HG03432 (cell line): ENCODE measurements at regions not wholly inside any gene's neighbourhood (a gene's known extent, or its start where the extent isn't known, plus 50 kb on each side); places are given as distances from the start of the nearest gene placed in this dataset.

Source experiments
- ATAC-seq: cut with Tn5 transposase; IDR thresholded peaks from one replicate; pipeline ENCODE4 v1.9.1; 2021; ENCODE audit warnings: mild to moderate bottlenecking, moderate library complexity; ENCODE audit not compliant: unreplicated experiment

GRCh38 chr6:56348578-56348977 is 101.2 kb upstream of the COL21A1 start:
- ATAC-seq: no peak

DNA sequence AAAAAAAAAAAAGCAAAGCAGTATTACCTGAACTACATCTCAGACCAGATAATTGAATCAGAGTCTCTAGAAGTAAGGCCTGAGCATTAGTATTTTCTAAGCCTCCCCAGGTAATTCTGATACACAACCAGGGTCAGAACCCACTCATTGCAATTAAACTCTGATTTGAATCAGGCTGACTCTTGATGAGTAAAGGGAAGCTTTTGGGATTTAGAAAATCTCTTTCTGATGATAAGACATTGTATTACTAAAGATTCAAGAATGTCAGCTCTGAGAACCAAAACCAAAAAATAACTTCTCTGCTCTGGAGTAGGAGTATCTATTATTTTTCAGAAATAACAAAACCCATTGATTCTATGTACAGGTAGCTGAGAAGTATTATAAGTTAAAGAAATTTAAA is 100.1 kb upstream of the COL21A1 start:
- ATAC-seq: no peak

DNA sequence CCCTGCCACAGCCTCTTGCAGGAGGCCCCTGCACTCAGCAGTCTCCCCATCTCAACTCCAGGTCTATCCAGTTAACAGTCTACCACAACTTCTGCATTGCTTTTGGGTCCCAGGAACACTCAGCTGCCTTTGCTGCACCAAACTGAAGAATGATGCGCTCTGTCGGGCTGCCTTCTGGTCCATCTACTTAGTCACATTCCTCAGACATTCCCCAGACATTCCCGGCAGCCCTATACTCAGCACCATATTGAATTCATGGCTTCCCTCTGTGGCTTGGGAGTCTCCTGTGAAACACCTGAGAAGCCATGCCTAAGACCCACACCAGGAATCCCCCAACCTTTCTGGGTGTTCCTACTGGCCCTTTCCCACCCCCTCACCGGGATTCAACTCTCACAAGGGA is 99.6 kb upstream of the COL21A1 start:
- no peak for ATAC-seq

DNA sequence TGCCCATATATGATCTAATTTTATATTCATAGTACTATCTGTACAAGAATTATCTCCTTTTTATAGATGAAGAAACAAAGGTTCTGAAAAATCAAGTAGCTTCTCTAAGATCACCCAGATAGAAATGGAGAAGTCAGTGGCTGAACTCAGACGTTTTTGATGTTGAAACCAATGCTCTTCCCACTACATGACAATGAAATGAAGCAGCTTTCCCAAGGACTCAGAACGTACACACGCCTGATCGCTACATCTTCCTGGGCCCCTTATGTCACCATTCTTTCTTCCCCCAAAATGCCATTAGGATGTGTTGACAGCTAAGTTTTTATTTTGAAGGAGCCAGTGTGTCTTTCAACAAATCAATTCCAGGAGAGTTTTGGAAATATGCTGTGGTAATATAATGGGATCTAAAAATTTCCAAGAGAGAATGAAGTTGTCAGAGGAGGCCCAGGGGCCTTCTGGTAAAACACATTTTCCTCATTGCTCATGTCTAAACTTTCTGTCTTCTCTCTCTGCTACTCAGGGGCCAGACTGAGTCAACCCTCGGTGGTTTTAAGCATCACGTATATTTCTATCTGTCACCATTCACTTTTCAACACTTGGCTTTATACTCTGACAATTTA is 98.1 kb upstream of the COL21A1 start:
- no peak for ATAC-seq

DNA sequence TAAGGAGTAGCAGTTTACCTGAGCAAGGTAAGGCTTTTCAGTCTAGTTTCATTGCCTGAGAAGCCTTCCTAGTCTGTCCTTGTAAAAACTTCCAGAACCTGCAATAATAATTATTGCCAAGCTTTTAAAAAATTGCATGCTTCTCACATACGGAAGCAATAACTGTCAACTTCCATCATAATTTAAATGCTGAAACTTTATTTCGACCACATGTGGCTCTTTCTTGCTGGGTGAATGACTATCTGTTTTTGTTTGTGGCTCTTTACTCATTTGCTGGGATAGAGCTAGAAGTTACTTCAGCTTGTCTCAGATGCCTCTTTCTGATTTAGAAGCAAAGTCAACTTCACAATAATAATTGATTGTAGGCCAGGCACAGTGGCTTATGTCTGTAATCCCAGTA is 95.9 kb upstream of the COL21A1 start:
- no peak for ATAC-seq

DNA sequence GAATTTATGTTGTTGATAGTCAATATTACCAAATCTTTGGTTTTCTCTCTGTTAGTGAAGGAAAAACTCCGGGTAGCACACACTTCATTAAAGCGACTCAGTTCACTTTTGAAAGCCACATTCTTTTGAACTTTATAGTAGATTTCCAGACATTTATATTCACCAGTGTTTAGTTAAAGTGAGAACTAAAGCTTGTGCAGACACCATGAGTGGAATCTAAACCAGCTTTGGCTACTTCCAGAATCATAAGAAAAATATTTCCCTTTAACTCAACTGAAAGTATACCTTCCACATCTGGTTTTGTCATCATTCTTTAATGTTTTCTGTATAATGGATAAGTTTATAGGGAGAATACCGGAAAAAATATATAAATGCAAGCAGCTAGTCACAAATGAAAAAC is 92.1 kb upstream of the COL21A1 start:
- no peak for ATAC-seq

DNA sequence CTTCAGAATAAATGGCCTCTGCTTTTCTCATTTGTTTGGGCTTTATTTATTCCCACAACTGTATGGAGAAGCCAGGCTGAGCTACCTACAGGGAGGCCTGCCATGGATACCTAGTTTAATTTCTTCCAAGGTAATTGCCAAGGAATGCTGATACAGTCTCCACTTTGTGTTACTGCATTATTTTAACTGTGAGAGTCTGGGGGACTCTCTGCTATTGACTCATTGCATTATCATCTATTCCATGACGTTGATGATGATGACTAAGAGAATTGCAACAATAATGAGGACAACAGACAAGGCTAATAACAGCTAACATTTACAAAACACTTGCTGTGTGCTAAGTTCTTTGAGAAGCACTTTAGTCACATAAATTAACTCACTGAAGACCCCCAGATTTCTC is 88.3 kb upstream of the COL21A1 start:
- no peak for ATAC-seq

DNA sequence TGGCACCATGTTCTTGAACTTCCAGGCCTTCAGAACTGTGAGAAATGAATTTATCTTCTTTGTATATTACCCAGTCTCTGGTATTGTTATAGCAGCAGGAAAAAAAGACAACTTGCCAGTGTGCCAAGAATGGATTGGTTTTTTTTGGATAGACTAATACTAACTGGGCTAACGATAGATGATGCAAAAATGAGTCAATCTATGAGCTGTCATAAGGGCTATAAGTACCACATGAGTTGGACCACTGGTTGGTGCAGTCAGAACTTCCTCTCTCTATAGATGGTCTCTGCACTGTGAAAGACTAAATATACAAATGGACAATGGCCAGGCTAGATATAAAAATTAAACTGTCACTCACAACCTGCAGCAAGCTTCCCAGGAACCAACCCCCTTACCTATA is 87.6 kb upstream of the COL21A1 start:
- no peak for ATAC-seq

DNA sequence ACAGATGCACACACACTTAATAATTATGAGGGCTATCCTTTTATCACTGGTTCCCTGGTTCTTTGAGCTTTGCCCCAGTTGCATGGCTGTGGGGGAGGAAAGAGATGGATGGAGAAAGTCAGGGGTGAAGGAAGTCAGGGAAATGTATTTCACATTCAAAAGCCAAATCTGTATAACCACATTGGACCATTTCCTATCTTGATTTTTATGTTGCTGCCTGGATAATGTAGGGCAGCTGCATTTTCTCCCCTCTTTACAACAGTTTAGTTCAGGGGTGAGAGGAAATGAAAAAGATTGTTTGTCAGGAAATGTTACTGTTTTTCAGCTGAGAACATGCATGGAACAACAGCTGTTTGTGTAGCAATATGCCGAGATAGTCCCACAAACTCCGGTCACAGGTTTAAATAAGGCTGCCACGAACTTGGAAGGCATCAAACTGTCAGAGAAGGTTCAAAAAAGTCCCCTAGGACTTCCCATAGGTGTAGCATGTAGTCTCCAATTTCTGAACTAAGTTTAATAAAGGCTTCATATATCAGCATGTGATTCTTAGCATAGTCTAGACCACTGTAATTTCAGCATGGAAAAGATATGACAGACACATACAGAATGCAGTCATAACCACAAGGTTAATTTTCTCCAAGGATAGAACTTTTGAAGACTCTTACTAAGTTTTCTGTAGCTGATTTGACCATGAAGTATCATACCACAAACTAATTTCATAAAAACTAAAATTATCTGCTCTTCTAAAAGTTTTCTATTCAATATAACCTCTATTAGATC is 82.1 kb upstream of the COL21A1 start:
- peak; percentile 44 for ATAC-seq

DNA sequence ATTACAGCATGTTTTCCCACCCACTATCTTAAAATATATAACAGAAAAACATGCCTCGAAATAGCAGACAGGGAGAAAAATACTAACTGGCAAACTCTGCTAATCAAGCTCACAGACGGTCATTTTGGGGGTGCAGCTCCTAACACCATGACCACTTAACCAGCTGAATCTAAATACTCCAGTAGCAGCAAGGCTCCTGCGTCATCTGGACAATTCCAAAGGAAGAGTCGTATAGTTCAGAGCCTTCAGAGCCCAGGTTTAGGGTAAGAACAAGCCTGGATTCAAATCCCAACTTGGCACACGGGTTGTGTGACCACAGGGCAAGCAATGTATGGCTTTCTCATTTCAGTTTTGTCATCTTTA is 81.3 kb upstream of the COL21A1 start:
- ATAC-seq: no peak

GRCh38 chr6:56327946-56328727 is 80.8 kb upstream of the COL21A1 start:
- ATAC-seq: no peak

GRCh38 chr6:56324396-56324795 is 77.0 kb upstream of the COL21A1 start:
- no peak for ATAC-seq

GRCh38 chr6:56318851-56319250 is 71.5 kb upstream of the COL21A1 start:
- no peak for ATAC-seq

DNA sequence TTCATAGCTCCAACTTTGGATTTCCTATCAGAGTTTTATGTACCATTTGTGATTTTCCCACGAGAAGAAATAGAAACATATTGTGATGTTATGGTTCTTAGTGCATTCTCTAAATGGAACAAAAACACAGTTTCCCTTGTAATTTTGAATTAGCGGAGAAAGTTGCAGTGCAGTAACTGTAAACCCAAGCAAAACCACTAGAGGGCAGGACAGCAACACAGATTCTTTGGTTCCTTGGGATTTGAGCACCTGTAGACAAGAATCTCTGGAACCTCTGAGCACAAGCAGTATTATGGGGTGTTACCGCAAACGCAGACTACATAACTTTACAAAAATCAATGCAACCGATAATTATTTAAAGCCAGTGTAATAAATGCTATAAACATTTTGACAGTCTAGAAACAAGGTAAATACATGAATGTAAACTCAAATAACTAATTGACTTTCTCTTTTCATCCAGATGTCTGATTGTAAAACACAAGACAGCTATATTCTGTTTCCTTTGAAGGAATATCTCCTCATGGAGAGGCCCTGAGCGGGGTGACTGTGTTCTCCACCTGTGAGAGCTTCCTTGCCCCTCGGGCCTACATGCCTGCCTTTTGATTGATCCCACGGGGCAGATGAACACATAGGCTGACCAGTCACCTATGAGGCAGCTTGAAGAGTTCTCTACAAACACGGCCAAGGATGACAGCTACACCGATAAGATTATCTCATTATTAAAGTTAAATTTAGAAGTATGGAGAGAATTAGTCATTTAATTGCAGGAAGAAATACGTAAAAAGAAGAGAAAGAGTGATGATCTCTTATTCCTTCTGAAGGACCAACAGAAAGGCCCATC is 67.5 kb upstream of the COL21A1 start:
- ATAC-seq: peak; percentile 68

- no peak for ATAC-seq
Measured at GRCh38 chr6:56311533-56312448, 64.4 kb upstream of the COL21A1 start.

DNA sequence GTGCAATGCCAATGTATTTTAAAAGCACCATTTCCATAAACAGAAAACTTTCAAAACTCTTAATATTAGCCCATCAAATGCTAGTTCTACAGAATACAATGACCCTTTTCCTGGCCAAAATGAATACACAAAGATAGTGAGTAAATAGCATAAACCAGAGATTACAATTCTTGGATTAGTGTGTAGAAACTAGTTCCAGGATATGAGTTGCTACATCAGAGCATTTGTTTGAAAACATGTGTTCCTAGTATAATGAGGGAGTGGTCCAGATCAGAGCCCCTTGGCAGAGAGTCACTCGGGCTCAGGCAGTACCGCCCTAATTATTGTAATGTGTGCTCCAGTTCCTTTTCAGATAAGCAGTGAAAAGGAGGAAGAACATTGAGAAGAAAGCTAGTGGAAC is 63.7 kb upstream of the COL21A1 start:
- no peak for ATAC-seq

GRCh38 chr6:56310241-56310640 is 62.9 kb upstream of the COL21A1 start:
- ATAC-seq: no peak

DNA sequence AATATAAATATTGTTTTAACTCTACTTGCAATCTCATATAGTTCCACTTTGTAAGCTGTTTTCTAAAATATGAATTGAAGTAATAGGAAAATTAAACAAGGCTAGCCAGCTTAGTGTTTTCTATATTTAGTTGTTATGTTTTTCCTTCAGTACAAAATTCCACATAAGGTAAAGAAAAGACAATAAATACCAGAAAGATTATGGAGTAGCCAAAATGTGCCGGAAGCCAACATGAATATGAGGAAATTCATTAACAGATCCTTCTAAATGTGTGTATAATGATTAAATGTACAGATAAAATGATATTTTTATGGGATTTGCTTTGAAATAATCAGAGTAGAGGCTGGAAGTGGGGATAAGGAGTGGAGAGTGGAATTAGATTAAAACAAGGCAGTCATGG is 52.5 kb upstream of the COL21A1 start:
- ATAC-seq: no peak

- ATAC-seq: no peak
Measured at GRCh38 chr6:56297022-56297989, 49.9 kb upstream of the COL21A1 start.
